SK-N-SH (cell line): ENCODE measurements at regions not wholly inside any gene's neighbourhood (a gene's known extent, or its start where the extent isn't known, plus 50 kb on each side); places are given as distances from the start of the nearest gene placed in this dataset.

Experiments
- CTCF ChIA-PET: fragments of 300-600, 350-600 bp; formaldehyde crosslinking; extraction: SDS; loops from one replicate; lab custom pipeline; 2021; lab: Yijun Ruan, JAX
- POLR2A ChIA-PET: fragments of 350-600 bp; sonication (Branson Sonifier 250); formaldehyde crosslinking; extraction: SDS; loops from one replicate; lab custom pipeline; 2020; ENCODE audit warnings: antibody characterized with exemption, inconsistent platforms; lab: Yijun Ruan, JAX
- DNase-seq: peaks from one replicate; pipeline ENCODE4 v3.0.0; 2012
- H2AFZ ChIP-seq: fragments of 200-600 bp; sonication (generic); 2 replicates; pipeline ENCODE4 v1.8.1; 2016; ENCODE audit warnings: antibody characterized with exemption, mild to moderate bottlenecking, low read depth
- H3F3A ChIP-seq: fragments of 200-600 bp; sonication (generic); replicated peaks from 2 replicates; pipeline ENCODE3; 2016; ENCODE audit warnings: antibody characterized with exemption, mild to moderate bottlenecking; ENCODE audit not compliant: insufficient read depth
- H3K27ac ChIP-seq, 2 experiments: fragments of 200-500 bp in 1 of 2; fragments of 200-600 bp in 1 of 2; sonication (Bioruptor generic) in 1 of 2; sonication (generic), shearing (Covaris generic) in 1 of 2; 2 replicates each; pipeline versions ENCODE4 v1.5.1 to v1.6.1; 2014 to 2016; ENCODE audit warnings: low read depth in 2 of 2, inconsistent platforms in 1 of 2, low read length in 1 of 2, mild to moderate bottlenecking in 1 of 2, mixed read lengths in 1 of 2
- H3K27me3 ChIP-seq: fragments of 200-600 bp; sonication (generic), shearing (Covaris generic); 2 replicates; pipeline ENCODE4 v1.6.1; 2016; ENCODE audit warnings: mixed run types; ENCODE audit not compliant: insufficient read depth
- H3K36me3 ChIP-seq, 2 experiments: fragments of 200-500 bp in 1 of 2; fragments of 200-600 bp in 1 of 2; sonication (Bioruptor generic) in 1 of 2; sonication (generic) in 1 of 2; replicated peaks in 1 of 2; 2 replicates each; pipeline versions ENCODE3 to v1.5.1; 2014 to 2016; ENCODE audit warnings: low read length in 1 of 2, mild to moderate bottlenecking in 1 of 2; ENCODE audit not compliant: insufficient read depth in 2 of 2, control insufficient read depth in 1 of 2
- H3K4me1 ChIP-seq, 2 experiments: fragments of 200-500 bp in 1 of 2; fragments of 200-600 bp in 1 of 2; sonication (Bioruptor generic) in 1 of 2; sonication (generic), shearing (Covaris generic) in 1 of 2; 2 replicates each; pipeline versions ENCODE4 v1.5.1 to v1.6.1; 2014 to 2016; ENCODE audit warnings: low read depth in 1 of 2, low read length in 1 of 2, mixed run types in 1 of 2; ENCODE audit not compliant: insufficient read depth in 2 of 2, control insufficient read depth in 1 of 2
- H3K4me2 ChIP-seq: fragments of 200-600 bp; sonication (generic), shearing (Covaris generic); 2 replicates; pipeline ENCODE4 v1.6.1; 2017; ENCODE audit warnings: mixed run types
- H3K4me3 ChIP-seq, 2 experiments: fragments of 200-500 bp in 1 of 2; fragments of 200-600 bp in 1 of 2; sonication (Bioruptor generic) in 1 of 2; sonication (generic), shearing (Covaris generic) in 1 of 2; 2 replicates each; pipeline versions ENCODE4 v1.5.1 to v1.8.1; 2014 to 2016; ENCODE audit warnings: low read depth in 2 of 2, inconsistent platforms in 1 of 2, low read length in 1 of 2, mild to moderate bottlenecking in 1 of 2, mixed read lengths in 1 of 2, moderate library complexity in 1 of 2
- H3K79me2 ChIP-seq: fragments of 200-600 bp; sonication (generic); 2 replicates; pipeline ENCODE4 v1.8.1; 2017; ENCODE audit warnings: mild to moderate bottlenecking; ENCODE audit not compliant: insufficient read depth
- H3K9ac ChIP-seq: fragments of 200-600 bp; sonication (generic); 2 replicates; pipeline ENCODE4 v1.6.1; 2017; ENCODE audit warnings: mixed run types
- H3K9me2 ChIP-seq: fragments of 200-600 bp; sonication (generic); 2 replicates; pipeline ENCODE4 v1.6.1; 2017; ENCODE audit warnings: mixed run types
- H3K9me3 ChIP-seq: fragments of 200-600 bp; sonication (generic); 2 replicates; pipeline ENCODE4 v1.6.1; 2017; ENCODE audit warnings: mixed run types, mild to moderate bottlenecking, moderate library complexity
- H4K20me1 ChIP-seq: fragments of 200-600 bp; sonication (generic); 2 replicates; pipeline ENCODE4 v1.6.1; 2017; ENCODE audit warnings: mild to moderate bottlenecking, mixed run types; ENCODE audit not compliant: insufficient read depth
- ELF1 ChIP-seq: IDR thresholded peaks from 2 replicates; pipeline ENCODE4 v1.4.0; 2012
- EP300 ChIP-seq, 2 experiments: IDR thresholded peaks; 2 replicates each; pipeline versions ENCODE4 v1.4.0 to v1.6.1; 2012; ENCODE audit warnings: borderline replicate concordance in 1 of 2, low read depth in 1 of 2, low read length in 1 of 2
- FOXM1 ChIP-seq: IDR thresholded peaks from 2 replicates; pipeline ENCODE4 v1.4.0; 2012; ENCODE audit warnings: low read depth, mild to moderate bottlenecking
- JUND ChIP-seq: IDR thresholded peaks from 2 replicates; pipeline ENCODE4 v1.4.0; 2012
- SIN3A ChIP-seq: IDR thresholded peaks from 2 replicates; pipeline ENCODE4 v1.6.1; 2012; ENCODE audit warnings: low read depth, mild to moderate bottlenecking, low read length, moderate library complexity, borderline replicate concordance
- TEAD4 ChIP-seq: IDR thresholded peaks from 2 replicates; pipeline ENCODE4 v1.4.0; 2012; ENCODE audit warnings: mild to moderate bottlenecking, borderline replicate concordance; ENCODE audit not compliant: insufficient read depth
- YY1 ChIP-seq: IDR thresholded peaks from 2 replicates; pipeline ENCODE4 v1.4.0; 2012; ENCODE audit warnings: low read depth, mild to moderate bottlenecking
- TF ChIP-seq, protein P1 (sequence below): fragments of 150-350 bp; IDR thresholded peaks from 2 replicates; pipeline ENCODE4 v1.6.1; 2016; ENCODE audit warnings: mild to moderate bottlenecking, low read depth, low read length
- TF ChIP-seq, protein P2 (sequence below): IDR thresholded peaks from 2 replicates; pipeline ENCODE4 v1.4.0; 2012; ENCODE audit warnings: low read depth, borderline replicate concordance
- TF ChIP-seq, protein P3 (sequence below): fragments of 150-350 bp; IDR thresholded peaks from 2 replicates; pipeline ENCODE4 v1.6.1; 2017; ENCODE audit warnings: antibody characterized with exemption, low read length, low read depth, borderline replicate concordance
- TF ChIP-seq, protein P4 (sequence below): IDR thresholded peaks from 2 replicates; pipeline ENCODE4; 2012
- TF ChIP-seq, protein P5 (sequence below): IDR thresholded peaks from 2 replicates; pipeline ENCODE4 v1.4.0; 2012; ENCODE audit warnings: low read depth
- TF ChIP-seq, protein P6 (sequence below): fragments of 200-600 bp; sonication (generic); IDR thresholded peaks from 2 replicates; pipeline ENCODE4 v1.6.1; 2017; ENCODE audit warnings: antibody characterized with exemption, mild to moderate bottlenecking, moderate library complexity

DNA sequence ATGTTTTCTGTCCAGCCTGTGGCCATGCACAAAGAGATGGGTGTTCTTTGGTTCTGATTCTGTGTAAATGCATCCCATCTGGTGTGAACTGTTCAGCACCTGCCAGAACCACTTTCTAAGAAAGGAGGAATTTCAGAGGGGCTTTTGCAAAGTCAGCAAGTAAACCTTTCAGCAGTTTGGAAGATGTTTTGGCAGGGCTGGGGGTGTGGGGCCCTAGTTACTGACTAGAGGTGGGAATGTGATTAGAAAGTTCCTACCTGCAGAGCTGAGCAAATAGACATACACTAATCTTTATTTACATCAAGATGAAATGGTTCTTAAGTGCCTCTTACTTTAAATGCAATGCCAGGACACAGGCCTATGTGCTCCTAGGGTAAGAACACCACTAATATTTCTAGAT lies 378.1 kb upstream of the USP24 start:
- Histone ChIP-seq H3K27me3 (no peaks in the 10 kb centered on the region), H3K9me3 (no peaks in the 10 kb centered on the region; the same call in 1 of the 2 replicates), H3F3A (no peaks in the 10 kb centered on the region), H3K4me1 (no peaks in the 10 kb centered on the region), H3K79me2 (no peaks in the 10 kb centered on the region), H3K4me3 (no peak overlapping the region), H4K20me1 (no peaks in the 10 kb centered on the region), H2AFZ (no peak overlapping the region), H3K9me2 (no peaks in the 10 kb centered on the region; the same call in 1 of the 2 replicates), H3K36me3 (no peaks in the 10 kb centered on the region), H3K4me2 (no peak overlapping the region), H3K27ac (no peak overlapping the region), H3K9ac (no peak overlapping the region)
- ChIA-PET CTCF (interaction anchor here (1.3 to 1.6 kb wide), 2 partner anchors 8 to 12 kb away, joined by 4 to 5 read pairs; no protein-coding TSS in a partner anchor), POLR2A (no interaction called here)
- DNase-seq = no peak
- TF ChIP-seq, protein P1, sequence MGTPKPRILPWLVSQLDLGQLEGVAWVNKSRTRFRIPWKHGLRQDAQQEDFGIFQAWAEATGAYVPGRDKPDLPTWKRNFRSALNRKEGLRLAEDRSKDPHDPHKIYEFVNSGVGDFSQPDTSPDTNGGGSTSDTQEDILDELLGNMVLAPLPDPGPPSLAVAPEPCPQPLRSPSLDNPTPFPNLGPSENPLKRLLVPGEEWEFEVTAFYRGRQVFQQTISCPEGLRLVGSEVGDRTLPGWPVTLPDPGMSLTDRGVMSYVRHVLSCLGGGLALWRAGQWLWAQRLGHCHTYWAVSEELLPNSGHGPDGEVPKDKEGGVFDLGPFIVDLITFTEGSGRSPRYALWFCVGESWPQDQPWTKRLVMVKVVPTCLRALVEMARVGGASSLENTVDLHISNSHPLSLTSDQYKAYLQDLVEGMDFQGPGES = no peak
- TF ChIP-seq, protein P2, sequence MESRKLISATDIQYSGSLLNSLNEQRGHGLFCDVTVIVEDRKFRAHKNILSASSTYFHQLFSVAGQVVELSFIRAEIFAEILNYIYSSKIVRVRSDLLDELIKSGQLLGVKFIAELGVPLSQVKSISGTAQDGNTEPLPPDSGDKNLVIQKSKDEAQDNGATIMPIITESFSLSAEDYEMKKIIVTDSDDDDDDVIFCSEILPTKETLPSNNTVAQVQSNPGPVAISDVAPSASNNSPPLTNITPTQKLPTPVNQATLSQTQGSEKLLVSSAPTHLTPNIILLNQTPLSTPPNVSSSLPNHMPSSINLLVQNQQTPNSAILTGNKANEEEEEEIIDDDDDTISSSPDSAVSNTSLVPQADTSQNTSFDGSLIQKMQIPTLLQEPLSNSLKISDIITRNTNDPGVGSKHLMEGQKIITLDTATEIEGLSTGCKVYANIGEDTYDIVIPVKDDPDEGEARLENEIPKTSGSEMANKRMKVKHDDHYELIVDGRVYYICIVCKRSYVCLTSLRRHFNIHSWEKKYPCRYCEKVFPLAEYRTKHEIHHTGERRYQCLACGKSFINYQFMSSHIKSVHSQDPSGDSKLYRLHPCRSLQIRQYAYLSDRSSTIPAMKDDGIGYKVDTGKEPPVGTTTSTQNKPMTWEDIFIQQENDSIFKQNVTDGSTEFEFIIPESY = no peak
- TF ChIP-seq SIN3A (no peak), TEAD4 (no peak), YY1 (no peak), JUND (no peak), EP300 (IDR thresholded peaks at IDR 0.05; ENCODE audit: borderline replicate concordance in 1 of 2, low read depth in 1 of 2, low read length in 1 of 2) (no peak), FOXM1 (no peak), ELF1 (no peak)
- TF ChIP-seq, protein P3, sequence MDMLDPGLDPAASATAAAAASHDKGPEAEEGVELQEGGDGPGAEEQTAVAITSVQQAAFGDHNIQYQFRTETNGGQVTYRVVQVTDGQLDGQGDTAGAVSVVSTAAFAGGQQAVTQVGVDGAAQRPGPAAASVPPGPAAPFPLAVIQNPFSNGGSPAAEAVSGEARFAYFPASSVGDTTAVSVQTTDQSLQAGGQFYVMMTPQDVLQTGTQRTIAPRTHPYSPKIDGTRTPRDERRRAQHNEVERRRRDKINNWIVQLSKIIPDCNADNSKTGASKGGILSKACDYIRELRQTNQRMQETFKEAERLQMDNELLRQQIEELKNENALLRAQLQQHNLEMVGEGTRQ = no peak
- TF ChIP-seq, protein P4, sequence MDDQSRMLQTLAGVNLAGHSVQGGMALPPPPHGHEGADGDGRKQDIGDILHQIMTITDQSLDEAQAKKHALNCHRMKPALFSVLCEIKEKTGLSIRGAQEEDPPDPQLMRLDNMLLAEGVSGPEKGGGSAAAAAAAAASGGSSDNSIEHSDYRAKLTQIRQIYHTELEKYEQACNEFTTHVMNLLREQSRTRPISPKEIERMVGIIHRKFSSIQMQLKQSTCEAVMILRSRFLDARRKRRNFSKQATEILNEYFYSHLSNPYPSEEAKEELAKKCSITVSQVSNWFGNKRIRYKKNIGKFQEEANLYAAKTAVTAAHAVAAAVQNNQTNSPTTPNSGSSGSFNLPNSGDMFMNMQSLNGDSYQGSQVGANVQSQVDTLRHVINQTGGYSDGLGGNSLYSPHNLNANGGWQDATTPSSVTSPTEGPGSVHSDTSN = no peak
- TF ChIP-seq, protein P5, sequence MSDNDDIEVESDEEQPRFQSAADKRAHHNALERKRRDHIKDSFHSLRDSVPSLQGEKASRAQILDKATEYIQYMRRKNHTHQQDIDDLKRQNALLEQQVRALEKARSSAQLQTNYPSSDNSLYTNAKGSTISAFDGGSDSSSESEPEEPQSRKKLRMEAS = no peak
- TF ChIP-seq, protein P6, sequence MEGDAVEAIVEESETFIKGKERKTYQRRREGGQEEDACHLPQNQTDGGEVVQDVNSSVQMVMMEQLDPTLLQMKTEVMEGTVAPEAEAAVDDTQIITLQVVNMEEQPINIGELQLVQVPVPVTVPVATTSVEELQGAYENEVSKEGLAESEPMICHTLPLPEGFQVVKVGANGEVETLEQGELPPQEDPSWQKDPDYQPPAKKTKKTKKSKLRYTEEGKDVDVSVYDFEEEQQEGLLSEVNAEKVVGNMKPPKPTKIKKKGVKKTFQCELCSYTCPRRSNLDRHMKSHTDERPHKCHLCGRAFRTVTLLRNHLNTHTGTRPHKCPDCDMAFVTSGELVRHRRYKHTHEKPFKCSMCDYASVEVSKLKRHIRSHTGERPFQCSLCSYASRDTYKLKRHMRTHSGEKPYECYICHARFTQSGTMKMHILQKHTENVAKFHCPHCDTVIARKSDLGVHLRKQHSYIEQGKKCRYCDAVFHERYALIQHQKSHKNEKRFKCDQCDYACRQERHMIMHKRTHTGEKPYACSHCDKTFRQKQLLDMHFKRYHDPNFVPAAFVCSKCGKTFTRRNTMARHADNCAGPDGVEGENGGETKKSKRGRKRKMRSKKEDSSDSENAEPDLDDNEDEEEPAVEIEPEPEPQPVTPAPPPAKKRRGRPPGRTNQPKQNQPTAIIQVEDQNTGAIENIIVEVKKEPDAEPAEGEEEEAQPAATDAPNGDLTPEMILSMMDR = no peak
